Fibroblast of lung (primary cell): ENCODE measurements at regions not wholly inside any gene's neighbourhood (a gene's known extent, or its start where the extent isn't known, plus 50 kb on each side); places are given as distances from the start of the nearest gene placed in this dataset.

Experiments
- DNase-seq, 2 donors: peaks; one replicate each; pipeline versions ENCODE4 v3.0.0 to v3.0.0-alpha.2; 2010; ENCODE audit warnings: low read depth in 2 of 2
- H2AFZ ChIP-seq: 2 replicates; pipeline ENCODE4 v1.5.1; 2012; ENCODE audit warnings: low read length, control low read depth, inconsistent platforms
- H3K27ac ChIP-seq: 2 replicates; pipeline ENCODE4 v1.5.1; 2011; ENCODE audit warnings: low read length, control low read depth; ENCODE audit not compliant: insufficient read depth
- H3K27me3 ChIP-seq: 2 replicates; pipeline ENCODE4 v1.5.1; 2011; ENCODE audit warnings: mild to moderate bottlenecking, low read length; ENCODE audit not compliant: control insufficient read depth, insufficient read depth
- H3K36me3 ChIP-seq: 2 replicates; pipeline ENCODE4 v1.5.1; 2011; ENCODE audit warnings: low read length; ENCODE audit not compliant: control insufficient read depth, insufficient read depth
- H3K4me1 ChIP-seq: 2 replicates; pipeline ENCODE4 v1.5.1; 2011; ENCODE audit warnings: low read length; ENCODE audit not compliant: control insufficient read depth, insufficient read depth; ENCODE audit errors: extremely low read depth
- H3K4me2 ChIP-seq: 2 replicates; pipeline ENCODE4 v1.5.1; 2011; ENCODE audit warnings: low read length, control low read depth; ENCODE audit not compliant: insufficient read depth; ENCODE audit errors: extremely low read depth
- H3K4me3 ChIP-seq, 4 experiments: fragments of 200-600 bp in 1 of 4; sonication (generic) in 1 of 4; replicated peaks in 1 of 4; 2 replicates each; pipeline ENCODE4 v1.5.1; 2011 to 2016; ENCODE audit warnings: low read length in 4 of 4, low read depth in 3 of 4, mild to moderate bottlenecking in 3 of 4, control low read depth in 2 of 4, inconsistent platforms in 1 of 4, mixed read lengths in 1 of 4; ENCODE audit not compliant: insufficient read depth in 1 of 4; ENCODE audit errors: control extremely low read depth in 1 of 4
- H3K79me2 ChIP-seq: 2 replicates; pipeline ENCODE4 v1.5.1; 2012; ENCODE audit warnings: mild to moderate bottlenecking, low read length, inconsistent platforms; ENCODE audit not compliant: control insufficient read depth, insufficient read depth
- H3K9ac ChIP-seq: 2 replicates; pipeline ENCODE4 v1.5.1; 2011; ENCODE audit warnings: mild to moderate bottlenecking, low read length, control low read depth; ENCODE audit not compliant: insufficient read depth
- H3K9me3 ChIP-seq: 2 replicates; pipeline ENCODE4 v1.5.1; 2012; ENCODE audit warnings: low read depth, low read length; ENCODE audit not compliant: control insufficient read depth, insufficient read depth
- H4K20me1 ChIP-seq: 2 replicates; pipeline ENCODE4 v1.5.1; 2011; ENCODE audit warnings: low read length; ENCODE audit not compliant: control insufficient read depth, insufficient read depth; ENCODE audit errors: extremely low read depth
- EZH2 ChIP-seq: IDR thresholded peaks from 2 replicates; pipeline ENCODE4 v1.5.1; 2012; ENCODE audit warnings: low read length, control low read depth, mild to moderate bottlenecking; ENCODE audit errors: missing control alignments
- TF ChIP-seq, protein P1 (sequence below), 2 donors: IDR thresholded peaks in 1 of 2; conservative IDR thresholded peaks in 1 of 2; 1 replicate in 1 of 2; 2 replicates in 1 of 2; pipeline ENCODE4 v1.5.1; 2011 to 2012; ENCODE audit warnings: low read length in 2 of 2, control low read depth in 1 of 2, inconsistent platforms in 1 of 2, low read depth in 1 of 2, mild to moderate bottlenecking in 1 of 2

DNA sequence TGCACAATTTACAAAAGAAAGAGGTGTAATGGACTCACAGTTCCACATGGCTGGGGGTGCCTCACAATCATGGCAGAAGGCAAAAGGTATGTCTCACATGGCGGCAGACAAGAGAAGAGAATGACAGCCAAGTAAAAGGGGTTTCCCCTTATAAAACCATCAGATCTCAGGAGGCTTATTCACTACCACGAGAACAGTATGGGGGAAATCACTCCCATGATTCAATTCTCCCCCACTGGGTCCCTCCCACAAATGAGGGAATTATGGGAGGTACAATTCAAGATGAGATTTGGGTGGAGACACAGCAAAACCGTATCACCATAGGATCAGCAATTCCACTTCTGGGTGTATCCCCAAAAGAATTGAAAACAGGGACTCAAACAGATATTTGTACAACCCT, 97.5 kb upstream of the STX18 start:
- H3K4me1 ChIP-seq, result no peaks in the 10 kb centered on the region
- H2AFZ ChIP-seq, result no peak overlapping the region
- no peaks in the 10 kb centered on the region for H3K9me3 ChIP-seq
- DNase-seq, result no peak
- H3K9ac ChIP-seq, result no peak overlapping the region
- H3K4me2 ChIP-seq, result no peak overlapping the region
- H3K79me2 ChIP-seq, result no peaks in the 10 kb centered on the region
- H3K27ac ChIP-seq, result no peak overlapping the region
- no peak overlapping the region for H3K4me3 ChIP-seq
- no peaks in the 10 kb centered on the region for H4K20me1 ChIP-seq
- H3K27me3 ChIP-seq, result no peaks in the 10 kb centered on the region
- TF ChIP-seq, protein P1, sequence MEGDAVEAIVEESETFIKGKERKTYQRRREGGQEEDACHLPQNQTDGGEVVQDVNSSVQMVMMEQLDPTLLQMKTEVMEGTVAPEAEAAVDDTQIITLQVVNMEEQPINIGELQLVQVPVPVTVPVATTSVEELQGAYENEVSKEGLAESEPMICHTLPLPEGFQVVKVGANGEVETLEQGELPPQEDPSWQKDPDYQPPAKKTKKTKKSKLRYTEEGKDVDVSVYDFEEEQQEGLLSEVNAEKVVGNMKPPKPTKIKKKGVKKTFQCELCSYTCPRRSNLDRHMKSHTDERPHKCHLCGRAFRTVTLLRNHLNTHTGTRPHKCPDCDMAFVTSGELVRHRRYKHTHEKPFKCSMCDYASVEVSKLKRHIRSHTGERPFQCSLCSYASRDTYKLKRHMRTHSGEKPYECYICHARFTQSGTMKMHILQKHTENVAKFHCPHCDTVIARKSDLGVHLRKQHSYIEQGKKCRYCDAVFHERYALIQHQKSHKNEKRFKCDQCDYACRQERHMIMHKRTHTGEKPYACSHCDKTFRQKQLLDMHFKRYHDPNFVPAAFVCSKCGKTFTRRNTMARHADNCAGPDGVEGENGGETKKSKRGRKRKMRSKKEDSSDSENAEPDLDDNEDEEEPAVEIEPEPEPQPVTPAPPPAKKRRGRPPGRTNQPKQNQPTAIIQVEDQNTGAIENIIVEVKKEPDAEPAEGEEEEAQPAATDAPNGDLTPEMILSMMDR (conservative IDR thresholded peaks at IDR 0.05 in 1 of 2, IDR thresholded peaks at IDR 0.05 in 1 of 2; ENCODE audit: low read depth in 1 of 2, low read length in 2 of 2), result no peak
- TF ChIP-seq EZH2, result no peak
- no peaks in the 10 kb centered on the region for H3K36me3 ChIP-seq

DNA sequence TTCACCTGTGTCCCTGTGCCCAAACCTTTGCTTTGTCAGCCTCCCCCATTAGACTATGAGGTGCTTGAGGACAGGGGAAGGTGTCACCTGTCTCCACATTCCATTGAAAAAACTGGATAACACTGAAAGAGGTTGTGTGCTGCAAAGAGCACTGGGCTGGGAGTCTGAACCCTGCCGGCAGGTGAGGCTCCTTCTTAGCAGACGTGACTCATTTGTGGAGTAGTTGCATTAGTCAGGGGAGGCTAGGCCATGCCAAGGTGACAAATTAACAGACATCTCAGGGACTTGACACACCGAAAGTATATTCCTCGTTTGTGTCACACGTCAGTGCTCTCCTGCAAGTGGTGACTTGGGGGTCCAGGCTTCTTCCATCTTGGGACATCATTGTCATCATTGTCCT, 95.9 kb upstream of the STX18 start:
- Histone ChIP-seq H3K4me1 (no peaks in the 10 kb centered on the region), H4K20me1 (no peaks in the 10 kb centered on the region), H3K79me2 (no peaks in the 10 kb centered on the region), H3K4me3 (no peak overlapping the region), H3K27me3 (no peaks in the 10 kb centered on the region), H2AFZ (no peak overlapping the region), H3K9me3 (no peaks in the 10 kb centered on the region), H3K4me2 (no peak overlapping the region), H3K9ac (no peak overlapping the region), H3K27ac (no peak overlapping the region), H3K36me3 (no peaks in the 10 kb centered on the region)
- no peak for TF ChIP-seq EZH2
- TF ChIP-seq, protein P1 (conservative IDR thresholded peaks at IDR 0.05 in 1 of 2, IDR thresholded peaks at IDR 0.05 in 1 of 2; ENCODE audit: low read depth in 1 of 2, low read length in 2 of 2), result no peak
- DNase-seq, result no peak

DNA sequence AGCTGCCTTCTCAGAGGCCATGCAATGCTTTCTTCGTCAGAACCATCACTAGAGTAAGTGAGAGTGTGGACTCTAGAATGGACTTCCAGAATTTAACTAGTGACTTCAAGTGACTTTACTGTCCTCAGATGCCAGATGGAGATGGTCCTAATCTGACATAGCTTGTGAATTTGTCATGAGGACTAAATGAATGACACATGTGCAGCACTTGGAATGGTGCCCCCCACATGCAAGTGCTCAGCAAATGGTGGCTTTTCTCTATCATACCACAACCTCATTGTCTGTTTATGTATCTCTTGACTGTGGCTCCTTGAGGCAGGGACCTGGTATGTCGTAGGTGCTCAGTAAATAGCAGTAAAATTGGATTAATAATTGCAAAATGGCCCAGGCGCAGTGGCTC, 91.6 kb upstream of the STX18 start:
- Histone ChIP-seq H3K4me3 (no peak overlapping the region), H3K27ac (no peak overlapping the region), H3K4me2 (no peak overlapping the region), H3K4me1 (no peaks in the 10 kb centered on the region), H3K9me3 (no peaks in the 10 kb centered on the region), H4K20me1 (no peaks in the 10 kb centered on the region), H3K36me3 (no peaks in the 10 kb centered on the region), H2AFZ (no peak overlapping the region), H3K9ac (no peak overlapping the region), H3K27me3 (no peaks in the 10 kb centered on the region), H3K79me2 (no peaks in the 10 kb centered on the region)
- DNase-seq, result no peak
- TF ChIP-seq EZH2, result no peak
- TF ChIP-seq, protein P1 (conservative IDR thresholded peaks at IDR 0.05 in 1 of 2, IDR thresholded peaks at IDR 0.05 in 1 of 2; ENCODE audit: low read depth in 1 of 2, low read length in 2 of 2), result no peak
